GM19023 (cell line): ENCODE measurements at regions not wholly inside any gene's neighbourhood (a gene's known extent, or its start where the extent isn't known, plus 50 kb on each side); places are given as distances from the start of the nearest gene placed in this dataset.
"Not testable (repeated sequence)": the region's sequence is repeated elsewhere in the genome, so short reads cannot be mapped to it uniquely, and the experiment has no call there.

Experiments used
- ATAC-seq: cut with Tn5 transposase; IDR thresholded peaks from one replicate; pipeline ENCODE4 v1.9.1; 2021; ENCODE audit warnings: mild to moderate bottlenecking, moderate library complexity; ENCODE audit not compliant: unreplicated experiment

- not testable (repeated sequence) for ATAC-seq
Measured at GRCh38 chr4:131883181-131883580, 1265.9 kb upstream of the PCDH10 start.

GRCh38 chr4:131925662-131926061, 1223.4 kb upstream of the PCDH10 start:
- not testable (repeated sequence) for ATAC-seq

- not testable (repeated sequence) for ATAC-seq
Measured at GRCh38 chr4:131967646-131968045, 1181.4 kb upstream of the PCDH10 start.

- no peak for ATAC-seq
Measured at GRCh38 chr4:131974730-131975129, 1174.4 kb upstream of the PCDH10 start.

GRCh38 chr4:131975276-131976132, 1173.6 kb upstream of the PCDH10 start:
- not testable (repeated sequence) for ATAC-seq

- ATAC-seq = not testable (repeated sequence)
Measured at GRCh38 chr4:131976133-131977002, 1172.7 kb upstream of the PCDH10 start.

GRCh38 chr4:131978120-131978519, 1171.0 kb upstream of the PCDH10 start:
- ATAC-seq = no peak

GRCh38 chr4:131989576-131989975, 1159.5 kb upstream of the PCDH10 start:
- ATAC-seq = no peak

- ATAC-seq = no peak
Measured at GRCh38 chr4:132001542-132001941, 1147.6 kb upstream of the PCDH10 start.

- no peak for ATAC-seq
Measured at GRCh38 chr4:132003593-132003992, 1145.5 kb upstream of the PCDH10 start.

- ATAC-seq = no peak
Measured at GRCh38 chr4:132015321-132015720, 1133.8 kb upstream of the PCDH10 start.

- ATAC-seq = no peak
Measured at GRCh38 chr4:132016703-132017350, 1132.3 kb upstream of the PCDH10 start.

GRCh38 chr4:132026166-132026565, 1122.9 kb upstream of the PCDH10 start:
- ATAC-seq = no peak

GRCh38 chr4:132026816-132027215, 1122.3 kb upstream of the PCDH10 start:
- ATAC-seq = no peak

GRCh38 chr4:132056496-132056895, 1092.6 kb upstream of the PCDH10 start:
- ATAC-seq = no peak

- ATAC-seq = no peak
Measured at GRCh38 chr4:132059227-132059626, 1089.9 kb upstream of the PCDH10 start.

GRCh38 chr4:132062611-132063239, 1086.4 kb upstream of the PCDH10 start:
- no peak for ATAC-seq

- no peak for ATAC-seq
Measured at GRCh38 chr4:132063829-132064228, 1085.3 kb upstream of the PCDH10 start.

GRCh38 chr4:132065940-132066495, 1083.1 kb upstream of the PCDH10 start:
- no peak for ATAC-seq

- no peak for ATAC-seq
Measured at GRCh38 chr4:132071815-132072214, 1077.3 kb upstream of the PCDH10 start.
